ENCODE measurements at regions not wholly inside any gene's neighbourhood (a gene's known extent, or its start where the extent isn't known, plus 50 kb on each side); places are given as distances from the start of the nearest gene placed in this dataset.

- Histone ChIP-seq H3K36me3 (no peaks in the 10 kb centered on the region), H3K27me3 (no peaks in the 10 kb centered on the region), H3K27ac (no peak overlapping the region), H3K4me1 (peaks cover 0 to 10% of the 10 kb centered on the region in 2 donors), H3K4me3 (no peak overlapping the region), H3K9me3 (no peaks in the 10 kb centered on the region)
- no peak for TF ChIP-seq CTCF (IDR thresholded peaks at IDR 0.05)
- DNase-seq (ENCODE audit: low spot score), result no peak
Observed at GRCh38 chr6:22956029-22956681, 386.8 kb downstream of the HDGFL1 start.

GRCh38 chr6:22958677-22959076 lies 389.3 kb downstream of the HDGFL1 start:
- H3K27ac ChIP-seq, result no peak overlapping the region
- H3K4me3 ChIP-seq, result no peak overlapping the region
- no peaks in the 10 kb centered on the region for H3K27me3 ChIP-seq
- no peak for TF ChIP-seq CTCF (IDR thresholded peaks at IDR 0.05)
- peaks cover 0 to 10% of the 10 kb centered on the region in 2 donors for H3K4me1 ChIP-seq
- no peak for DNase-seq (ENCODE audit: low spot score)
- H3K36me3 ChIP-seq, result no peaks in the 10 kb centered on the region
- no peaks in the 10 kb centered on the region for H3K9me3 ChIP-seq

GRCh38 chr6:22959571-22959970 lies 390.2 kb downstream of the HDGFL1 start:
- DNase-seq (ENCODE audit: low spot score), result no peak
- TF ChIP-seq CTCF (IDR thresholded peaks at IDR 0.05), result no peak
- Histone ChIP-seq H3K36me3 (no peaks in the 10 kb centered on the region), H3K27ac (no peak overlapping the region), H3K27me3 (no peaks in the 10 kb centered on the region), H3K4me3 (no peak overlapping the region), H3K4me1 (peaks cover 0 to 10% of the 10 kb centered on the region in 2 donors), H3K9me3 (no peaks in the 10 kb centered on the region)

GRCh38 chr6:22964334-22964733 lies 395.0 kb downstream of the HDGFL1 start:
- TF ChIP-seq CTCF (IDR thresholded peaks at IDR 0.05), result no peak
- Histone ChIP-seq H3K9me3 (no peaks in the 10 kb centered on the region), H3K4me3 (no peak overlapping the region), H3K4me1 (no peaks in the 10 kb centered on the region), H3K27me3 (no peaks in the 10 kb centered on the region), H3K36me3 (no peaks in the 10 kb centered on the region), H3K27ac (no peak overlapping the region)
- DNase-seq (ENCODE audit: low spot score), result no peak

GRCh38 chr6:22965889-22966288 lies 396.5 kb downstream of the HDGFL1 start:
- TF ChIP-seq CTCF (IDR thresholded peaks at IDR 0.05), result no peak
- DNase-seq (ENCODE audit: low spot score), result no peak
- Histone ChIP-seq H3K4me3 (no peak overlapping the region), H3K27ac (no peak overlapping the region), H3K4me1 (no peaks in the 10 kb centered on the region), H3K9me3 (no peaks in the 10 kb centered on the region), H3K36me3 (no peaks in the 10 kb centered on the region), H3K27me3 (no peaks in the 10 kb centered on the region)

All from right atrium auricular region (tissue), 2 donors.